MM.1S (cell line): ENCODE measurements at regions not wholly inside any gene's neighbourhood (a gene's known extent, or its start where the extent isn't known, plus 50 kb on each side); places are given as distances from the start of the nearest gene placed in this dataset.
A peak's percentile ranks its signal among the peaks of the same experiment; 100 is the strongest.

Source experiments
- DNase-seq: peaks from one replicate; pipeline ENCODE4 v3.0.0-alpha.2; 2015
- H2AFZ ChIP-seq: fragments of 300-600 bp; sonication (generic); 2 replicates; pipeline ENCODE4 v1.6.0; 2016; ENCODE audit warnings: antibody characterized with exemption, low read length
- H3F3A ChIP-seq: fragments of 300-600 bp; sonication (generic); 2 replicates; pipeline ENCODE4 v1.6.1; 2016; ENCODE audit warnings: mild to moderate bottlenecking, antibody characterized with exemption, low read length, moderate library complexity, mixed read lengths; ENCODE audit not compliant: insufficient read depth
- H3K27ac ChIP-seq: fragments of 300-600 bp; sonication (generic); 2 replicates; pipeline ENCODE4 v1.5.1; 2016; ENCODE audit warnings: mild to moderate bottlenecking, low read length
- H3K27me3 ChIP-seq: fragments of 300-600 bp; sonication (generic); replicated peaks from 2 replicates; pipeline ENCODE4 v1.6.0; 2016; ENCODE audit warnings: low read length; ENCODE audit not compliant: insufficient read depth
- H3K36me3 ChIP-seq: fragments of 300-600 bp; sonication (generic); replicated peaks from 2 replicates; pipeline ENCODE4 v1.6.1; 2016; ENCODE audit warnings: mild to moderate bottlenecking, low read length, mixed read lengths; ENCODE audit not compliant: insufficient read depth
- H3K4me1 ChIP-seq: fragments of 300-600 bp; sonication (generic); 2 replicates; pipeline ENCODE4 v1.6.1; 2016; ENCODE audit warnings: low read length, mixed read lengths
- H3K4me2 ChIP-seq: fragments of 300-600 bp; sonication (generic); 2 replicates; pipeline ENCODE4 v1.6.0; 2016; ENCODE audit warnings: low read depth, low read length
- H3K4me3 ChIP-seq: fragments of 300-600 bp; sonication (generic); 2 replicates; pipeline ENCODE4 v1.5.1; 2016; ENCODE audit warnings: low read length, mixed read lengths
- H3K79me2 ChIP-seq: fragments of 300-600 bp; sonication (generic); 2 replicates; pipeline ENCODE4 v1.6.1; 2016; ENCODE audit warnings: mixed run types, low read length, mixed read lengths
- H3K9ac ChIP-seq: fragments of 300-600 bp; sonication (generic); 2 replicates; pipeline ENCODE4 v1.6.1; 2016; ENCODE audit warnings: low read length, mixed read lengths
- H3K9me2 ChIP-seq: fragments of 300-600 bp; sonication (generic); replicated peaks from 2 replicates; pipeline ENCODE4 v1.6.1; 2016; ENCODE audit warnings: mild to moderate bottlenecking, low read length, mixed read lengths; ENCODE audit not compliant: insufficient read depth
- H3K9me3 ChIP-seq: fragments of 300-600 bp; sonication (generic); replicated peaks from 2 replicates; pipeline ENCODE4 v1.6.1; 2016; ENCODE audit warnings: mild to moderate bottlenecking, low read length, mixed read lengths; ENCODE audit not compliant: insufficient read depth
- H4K20me1 ChIP-seq: fragments of 300-600 bp; sonication (generic); 2 replicates; pipeline ENCODE4 v1.6.1; 2016; ENCODE audit warnings: mild to moderate bottlenecking, low read length, moderate library complexity, mixed read lengths; ENCODE audit not compliant: insufficient read depth
- EZH2 ChIP-seq: fragments of 300-600 bp; sonication (generic); optimal IDR thresholded peaks from 2 replicates; pipeline ENCODE3; 2017; ENCODE audit warnings: low read depth, mild to moderate bottlenecking, antibody characterized with exemption, low read length, mixed read lengths
- EZH2phosphoT487 ChIP-seq: fragments of 300-600 bp; sonication (generic); IDR thresholded peaks from 2 replicates; pipeline ENCODE4 v1.6.1; 2018; ENCODE audit warnings: antibody characterized with exemption, low read length
- TF ChIP-seq, protein P1 (sequence below): fragments of 300-600 bp; sonication (generic); IDR thresholded peaks from 2 replicates; pipeline ENCODE4 v1.5.1; 2016; ENCODE audit warnings: antibody characterized with exemption, low read length, mixed read lengths

DNA sequence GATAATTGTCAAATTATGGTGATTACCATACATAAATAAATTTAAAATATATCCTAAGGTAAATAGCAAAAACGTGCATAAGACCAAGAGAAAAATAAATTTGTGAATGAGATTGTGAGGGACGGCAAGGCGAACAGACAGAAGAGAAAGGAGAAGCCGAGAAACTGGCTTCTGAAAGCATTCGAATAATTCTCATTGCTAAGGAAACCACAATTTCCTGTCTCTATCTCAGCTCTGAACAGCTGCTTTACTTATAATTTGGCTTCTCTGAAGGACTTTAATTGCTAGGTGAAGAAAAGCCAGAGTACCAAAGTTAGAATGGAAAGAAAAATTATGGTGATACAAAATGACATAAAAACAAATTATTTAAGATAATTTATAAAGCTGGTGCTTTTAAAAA, 79.0 kb upstream of the RGS17 start:
- H3K36me3 ChIP-seq: no peaks in the 10 kb centered on the region
- no peaks in the 10 kb centered on the region for H3F3A ChIP-seq
- H3K9ac ChIP-seq: no peak overlapping the region
- H3K4me3 ChIP-seq: no peak overlapping the region
- no peak overlapping the region for H3K27ac ChIP-seq
- peak; percentile 66 for DNase-seq
- H3K4me1 ChIP-seq: 0 out of 2 replicates have a peak, but pooled peaks cover 4% of the 10 kb centered on the region
- no peak overlapping the region for H2AFZ ChIP-seq
- H3K4me2 ChIP-seq: peak overlapping the region; percentile 13; the same call in 1 of the 2 replicates
- H3K9me3 ChIP-seq: no peaks in the 10 kb centered on the region
- TF ChIP-seq, protein P1, sequence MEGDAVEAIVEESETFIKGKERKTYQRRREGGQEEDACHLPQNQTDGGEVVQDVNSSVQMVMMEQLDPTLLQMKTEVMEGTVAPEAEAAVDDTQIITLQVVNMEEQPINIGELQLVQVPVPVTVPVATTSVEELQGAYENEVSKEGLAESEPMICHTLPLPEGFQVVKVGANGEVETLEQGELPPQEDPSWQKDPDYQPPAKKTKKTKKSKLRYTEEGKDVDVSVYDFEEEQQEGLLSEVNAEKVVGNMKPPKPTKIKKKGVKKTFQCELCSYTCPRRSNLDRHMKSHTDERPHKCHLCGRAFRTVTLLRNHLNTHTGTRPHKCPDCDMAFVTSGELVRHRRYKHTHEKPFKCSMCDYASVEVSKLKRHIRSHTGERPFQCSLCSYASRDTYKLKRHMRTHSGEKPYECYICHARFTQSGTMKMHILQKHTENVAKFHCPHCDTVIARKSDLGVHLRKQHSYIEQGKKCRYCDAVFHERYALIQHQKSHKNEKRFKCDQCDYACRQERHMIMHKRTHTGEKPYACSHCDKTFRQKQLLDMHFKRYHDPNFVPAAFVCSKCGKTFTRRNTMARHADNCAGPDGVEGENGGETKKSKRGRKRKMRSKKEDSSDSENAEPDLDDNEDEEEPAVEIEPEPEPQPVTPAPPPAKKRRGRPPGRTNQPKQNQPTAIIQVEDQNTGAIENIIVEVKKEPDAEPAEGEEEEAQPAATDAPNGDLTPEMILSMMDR: no peak
- TF ChIP-seq EZH2 (no peak), EZH2phosphoT487 (no peak)
- no peaks in the 10 kb centered on the region for H4K20me1 ChIP-seq
- no peaks in the 10 kb centered on the region for H3K79me2 ChIP-seq
- no peaks in the 10 kb centered on the region for H3K9me2 ChIP-seq
- no peaks in the 10 kb centered on the region for H3K27me3 ChIP-seq

DNA sequence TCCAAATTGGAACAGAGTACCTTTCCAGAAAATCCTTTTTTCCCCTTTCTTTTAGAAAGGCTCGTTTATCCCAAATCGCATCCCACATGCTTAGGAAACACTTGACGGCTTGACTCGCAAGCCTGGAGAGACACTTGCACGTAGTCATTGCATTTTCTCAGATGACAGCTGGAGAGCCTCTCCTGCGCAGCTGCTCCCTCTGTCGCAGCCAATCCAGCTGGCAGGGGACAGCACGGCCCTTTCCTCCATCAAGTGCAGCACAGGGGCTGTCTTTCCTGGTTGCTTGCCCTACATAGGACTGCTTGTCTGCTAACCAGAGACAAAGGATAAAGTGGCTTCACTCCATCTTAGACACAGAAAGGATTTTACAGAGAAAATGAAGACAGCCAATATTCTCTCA, 77.6 kb upstream of the RGS17 start:
- no peaks in the 10 kb centered on the region for H3K36me3 ChIP-seq
- DNase-seq: no peak
- no peaks in the 10 kb centered on the region for H4K20me1 ChIP-seq
- no peak overlapping the region for H3K4me2 ChIP-seq
- TF ChIP-seq, protein P1: no peak
- no peak for TF ChIP-seq EZH2
- no peak for TF ChIP-seq EZH2phosphoT487
- H2AFZ ChIP-seq: no peak overlapping the region
- H3K9me3 ChIP-seq: no peaks in the 10 kb centered on the region
- no peak overlapping the region for H3K27ac ChIP-seq
- H3K27me3 ChIP-seq: no peaks in the 10 kb centered on the region
- H3K4me3 ChIP-seq: no peak overlapping the region
- no peak overlapping the region for H3K9ac ChIP-seq
- H3K4me1 ChIP-seq: 0 out of 2 replicates have a peak, but pooled peaks cover 4% of the 10 kb centered on the region
- H3K9me2 ChIP-seq: no peaks in the 10 kb centered on the region
- H3K79me2 ChIP-seq: no peaks in the 10 kb centered on the region
- H3F3A ChIP-seq: no peaks in the 10 kb centered on the region

DNA sequence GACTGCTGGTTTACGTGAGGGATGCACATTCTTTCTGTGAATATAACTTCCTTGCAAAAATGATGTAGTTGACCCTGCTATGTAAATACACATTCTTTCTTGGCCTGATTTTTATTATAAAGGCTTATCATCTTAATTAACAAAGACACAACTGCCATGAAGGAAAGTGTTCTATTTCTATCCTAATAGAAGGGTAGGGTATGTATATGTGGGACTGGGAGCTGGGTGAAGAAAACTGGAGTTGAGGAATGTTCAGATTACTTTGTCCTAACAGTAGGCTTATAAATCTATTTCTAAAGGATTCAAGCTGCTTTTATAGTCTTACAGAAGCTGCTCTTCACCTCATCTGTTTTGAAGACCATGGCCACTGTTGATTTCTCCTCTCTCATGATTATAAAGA, 76.5 kb upstream of the RGS17 start:
- no peak for DNase-seq
- no peak for TF ChIP-seq EZH2phosphoT487
- TF ChIP-seq EZH2: no peak
- H3K36me3 ChIP-seq: no peaks in the 10 kb centered on the region
- H3K9me2 ChIP-seq: no peaks in the 10 kb centered on the region
- H2AFZ ChIP-seq: no peak overlapping the region
- no peaks in the 10 kb centered on the region for H3K79me2 ChIP-seq
- H3K27ac ChIP-seq: no peak overlapping the region
- no peaks in the 10 kb centered on the region for H4K20me1 ChIP-seq
- no peak overlapping the region for H3K4me2 ChIP-seq
- H3F3A ChIP-seq: no peaks in the 10 kb centered on the region
- 0 out of 2 replicates have a peak, but pooled peaks cover 4% of the 10 kb centered on the region for H3K4me1 ChIP-seq
- no peak overlapping the region for H3K4me3 ChIP-seq
- no peaks in the 10 kb centered on the region for H3K27me3 ChIP-seq
- no peaks in the 10 kb centered on the region for H3K9me3 ChIP-seq
- H3K9ac ChIP-seq: no peak overlapping the region

DNA sequence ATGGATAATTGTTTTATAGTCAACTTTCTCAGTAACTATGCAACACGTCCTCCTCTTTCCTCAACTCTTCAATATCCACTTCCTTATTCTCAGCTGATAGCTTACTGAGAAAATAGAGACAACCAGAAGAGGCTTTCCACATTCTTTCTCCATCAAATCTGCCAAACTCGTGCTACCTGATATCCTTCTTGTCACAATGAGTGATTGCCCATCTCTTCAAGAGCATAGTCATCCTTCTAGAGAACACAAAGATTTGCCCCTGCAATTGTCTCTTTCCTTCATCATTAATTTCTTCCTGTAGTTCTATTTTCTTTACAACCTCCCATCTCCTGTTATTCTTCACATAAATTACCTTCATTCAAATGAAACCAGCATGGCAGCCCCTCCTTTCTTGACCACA, 75.9 kb upstream of the RGS17 start:
- Histone ChIP-seq H3K27me3 (no peaks in the 10 kb centered on the region), H3K4me2 (no peak overlapping the region), H3K4me3 (no peak overlapping the region), H2AFZ (no peak overlapping the region), H3F3A (no peaks in the 10 kb centered on the region), H3K9me2 (no peaks in the 10 kb centered on the region), H3K36me3 (no peaks in the 10 kb centered on the region), H3K4me1 (0 out of 2 replicates have a peak, but pooled peaks cover 4% of the 10 kb centered on the region), H3K79me2 (no peaks in the 10 kb centered on the region), H4K20me1 (no peaks in the 10 kb centered on the region), H3K27ac (no peak overlapping the region), H3K9ac (no peak overlapping the region), H3K9me3 (no peaks in the 10 kb centered on the region)
- DNase-seq: no peak
- TF ChIP-seq, protein P1: no peak
- TF ChIP-seq EZH2phosphoT487: no peak
- TF ChIP-seq EZH2: no peak
